Right atrium auricular region (tissue), 2 donors: ENCODE measurements at regions not wholly inside any gene's neighbourhood (a gene's known extent, or its start where the extent isn't known, plus 50 kb on each side); places are given as distances from the start of the nearest gene placed in this dataset.

Experiments
- DNase-seq: peaks from one replicate; pipeline ENCODE4 v3.0.0-alpha.2; 2019; ENCODE audit warnings: low spot score
- H3K27ac ChIP-seq, 2 donors: fragments of 200-600 bp; sonication (generic); 1 replicate in 1 of 2; 2 replicates in 1 of 2; pipeline ENCODE4 v1.5.1; 2016 to 2019
- H3K27me3 ChIP-seq, 2 donors: fragments of 200-600 bp; sonication (generic); one replicate each; pipeline versions ENCODE4 v1.5.1 to v1.6.0; 2017 to 2019
- H3K36me3 ChIP-seq: fragments of 200-600 bp; sonication (generic); one replicate; pipeline ENCODE4 v1.5.1; 2016
- H3K4me1 ChIP-seq, 2 donors: fragments of 200-600 bp; sonication (generic); one replicate each; pipeline versions ENCODE4 v1.5.1 to v1.6.0; 2017 to 2019
- H3K4me3 ChIP-seq, 2 donors: fragments of 200-600 bp; sonication (generic); 1 replicate in 1 of 2; 2 replicates in 1 of 2; pipeline ENCODE4 v1.5.1; 2017 to 2019; ENCODE audit warnings: mild to moderate bottlenecking in 1 of 2, moderate library complexity in 1 of 2
- H3K9me3 ChIP-seq, 2 donors: fragments of 200-600 bp; sonication (generic); one replicate each; pipeline ENCODE4 v1.5.1; 2019
- CTCF ChIP-seq, 2 donors: fragments of 200-600 bp; sonication (generic); IDR thresholded peaks; one replicate each; pipeline ENCODE4 v1.5.1; 2019; ENCODE audit warnings: antibody characterized with exemption in 2 of 2

- Histone ChIP-seq H3K27me3 (no peaks in the 10 kb centered on the region), H3K36me3 (no peaks in the 10 kb centered on the region), H3K4me3 (no peak overlapping the region), H3K4me1 (no peaks in the 10 kb centered on the region), H3K27ac (no peak overlapping the region), H3K9me3 (no peaks in the 10 kb centered on the region)
- DNase-seq = no peak
- TF ChIP-seq CTCF (IDR thresholded peaks at IDR 0.05) = no peak
Observed at GRCh38 chr4:177596035-177596434, 153.8 kb upstream of the AGA start.

DNA sequence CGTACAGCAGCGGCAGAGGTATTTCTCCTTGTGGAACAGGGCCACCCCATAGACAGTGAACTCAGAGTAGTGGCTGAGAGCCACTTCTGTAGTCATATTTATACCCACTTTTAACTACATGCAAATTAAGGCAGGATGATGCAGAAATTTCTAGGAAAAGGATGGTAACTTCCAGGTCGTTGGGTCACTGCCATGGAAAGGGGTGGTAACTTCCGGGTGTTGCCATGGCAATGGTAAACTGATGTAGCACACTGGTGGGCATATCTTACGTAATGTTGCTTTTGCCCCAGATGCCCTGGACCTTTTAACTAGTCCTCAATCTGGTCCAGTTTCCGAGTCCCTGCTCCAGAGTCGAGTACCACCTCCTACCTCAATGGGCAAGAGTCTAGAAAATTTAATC lies 154.8 kb upstream of the AGA start:
- Histone ChIP-seq H3K27ac (no peak overlapping the region), H3K27me3 (no peaks in the 10 kb centered on the region), H3K36me3 (no peaks in the 10 kb centered on the region), H3K4me3 (no peak overlapping the region), H3K4me1 (no peaks in the 10 kb centered on the region), H3K9me3 (no peaks in the 10 kb centered on the region)
- no peak for DNase-seq
- TF ChIP-seq CTCF (IDR thresholded peaks at IDR 0.05) = no peak

GRCh38 chr4:177605252-177605651 lies 163.0 kb upstream of the AGA start:
- no peak for TF ChIP-seq CTCF (IDR thresholded peaks at IDR 0.05)
- no peak for DNase-seq

GRCh38 chr4:177607111-177607573 lies 164.9 kb upstream of the AGA start:
- no peak for TF ChIP-seq CTCF (IDR thresholded peaks at IDR 0.05)
- Histone ChIP-seq H3K4me1 (no peaks in the 10 kb centered on the region), H3K4me3 (no peak overlapping the region), H3K27me3 (no peaks in the 10 kb centered on the region), H3K36me3 (no peaks in the 10 kb centered on the region), H3K27ac (no peak overlapping the region), H3K9me3 (no peaks in the 10 kb centered on the region)
- DNase-seq = no peak

More at GRCh38 chr4:177605252-177605651, 163.0 kb upstream of the AGA start:
- Histone ChIP-seq H3K36me3 (no peaks in the 10 kb centered on the region), H3K27me3 (no peaks in the 10 kb centered on the region), H3K27ac (no peak overlapping the region), H3K9me3 (no peaks in the 10 kb centered on the region), H3K4me1 (no peaks in the 10 kb centered on the region), H3K4me3 (no peak overlapping the region)

- Histone ChIP-seq H3K4me1 (no peaks in the 10 kb centered on the region), H3K27ac (no peak overlapping the region), H3K4me3 (no peak overlapping the region), H3K27me3 (no peaks in the 10 kb centered on the region), H3K9me3 (no peaks in the 10 kb centered on the region), H3K36me3 (no peaks in the 10 kb centered on the region)
- DNase-seq = no peak
- TF ChIP-seq CTCF (IDR thresholded peaks at IDR 0.05) = no peak
Observed at GRCh38 chr4:177611974-177612664, 169.9 kb upstream of the AGA start.

DNA sequence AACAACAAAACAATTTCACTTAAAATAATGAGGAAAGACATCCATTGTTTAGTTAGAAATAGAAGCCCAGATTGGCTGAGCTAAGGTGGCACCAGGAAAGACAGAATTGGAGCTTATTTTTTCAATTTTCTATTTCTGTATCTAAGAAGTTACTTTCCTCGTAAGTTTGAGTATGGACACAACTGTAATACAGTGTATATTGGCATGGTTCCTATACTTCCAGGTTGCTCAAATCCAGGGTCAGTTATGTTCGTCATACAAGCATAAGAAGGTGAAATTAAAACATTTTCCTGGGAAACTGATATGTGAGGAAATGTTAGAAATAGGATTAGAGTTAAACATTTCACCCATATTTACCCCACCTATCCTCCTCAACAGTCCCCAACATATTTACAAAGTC lies 170.4 kb upstream of the AGA start:
- no peak for DNase-seq
- H3K27ac ChIP-seq = no peak overlapping the region
- H3K36me3 ChIP-seq = no peaks in the 10 kb centered on the region
- H3K4me3 ChIP-seq = no peak overlapping the region
- no peak for TF ChIP-seq CTCF (IDR thresholded peaks at IDR 0.05)
- no peaks in the 10 kb centered on the region for H3K4me1 ChIP-seq
- H3K9me3 ChIP-seq = no peaks in the 10 kb centered on the region
- no peaks in the 10 kb centered on the region for H3K27me3 ChIP-seq
